GM19467 (cell line): ENCODE measurements at regions not wholly inside any gene's neighbourhood (a gene's known extent, or its start where the extent isn't known, plus 50 kb on each side); places are given as distances from the start of the nearest gene placed in this dataset.

Source experiments
- ATAC-seq: cut with Tn5 transposase; IDR thresholded peaks from one replicate; pipeline ENCODE4 v1.9.1; 2021; ENCODE audit warnings: mild to moderate bottlenecking, moderate library complexity; ENCODE audit not compliant: unreplicated experiment

DNA sequence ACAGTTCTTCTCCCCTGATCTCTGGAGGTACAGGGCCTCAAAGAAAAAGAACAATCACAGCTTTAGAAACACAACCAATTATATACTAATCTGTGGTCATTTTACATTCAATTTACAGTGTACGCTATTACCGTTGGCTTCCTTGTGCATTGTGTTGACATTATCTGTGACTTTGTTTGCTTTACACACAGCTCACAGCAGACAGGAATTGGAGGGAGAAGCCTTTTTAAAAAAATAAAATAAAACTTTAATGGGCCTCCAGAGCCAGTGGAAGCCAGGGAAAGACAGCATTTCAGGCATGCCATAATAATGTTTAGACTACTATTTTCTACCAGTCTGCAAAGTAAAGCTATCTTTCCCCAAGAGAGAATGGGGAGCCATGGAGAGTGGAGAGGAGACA lies 179.0 kb upstream of the ADO start:
- ATAC-seq = no peak

DNA sequence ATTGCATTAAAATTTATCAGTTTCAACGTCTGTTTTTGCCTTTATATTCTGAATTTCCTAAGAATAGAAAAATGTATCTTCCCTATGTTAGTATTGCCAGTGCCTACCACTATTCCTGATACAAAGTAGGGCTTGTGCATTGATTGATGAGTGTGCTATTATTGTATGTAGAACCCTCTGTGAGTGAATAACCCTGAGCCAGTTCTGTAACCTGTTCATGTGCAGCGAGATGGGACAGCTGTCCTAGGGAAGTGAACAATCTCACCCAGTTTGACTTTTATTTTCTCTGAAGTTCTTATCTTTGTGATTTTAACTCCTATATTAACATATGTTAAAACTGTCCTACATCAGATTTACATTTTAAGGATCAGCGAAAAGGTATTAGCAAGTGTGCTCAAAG lies 178.4 kb upstream of the ADO start:
- ATAC-seq = no peak

DNA sequence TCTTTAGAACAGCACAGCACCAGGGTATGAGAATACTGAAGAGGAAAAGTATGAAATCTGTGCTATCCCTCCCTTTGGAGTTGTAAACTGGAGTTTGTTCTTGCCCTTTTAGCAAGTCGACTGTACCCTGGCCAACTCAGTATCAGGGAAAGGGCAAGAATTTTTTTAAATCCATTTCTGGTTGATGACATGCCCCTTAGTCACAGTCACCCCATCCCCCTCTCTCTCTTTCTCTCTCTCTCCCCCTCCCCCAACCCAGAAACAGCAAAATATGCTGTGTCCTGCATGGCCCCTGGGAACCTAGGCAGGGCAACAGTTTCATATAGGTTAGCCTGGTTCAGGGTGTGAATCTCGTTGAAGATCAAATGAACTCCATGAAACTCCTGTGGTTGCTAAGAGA lies 177.7 kb upstream of the ADO start:
- no peak for ATAC-seq

DNA sequence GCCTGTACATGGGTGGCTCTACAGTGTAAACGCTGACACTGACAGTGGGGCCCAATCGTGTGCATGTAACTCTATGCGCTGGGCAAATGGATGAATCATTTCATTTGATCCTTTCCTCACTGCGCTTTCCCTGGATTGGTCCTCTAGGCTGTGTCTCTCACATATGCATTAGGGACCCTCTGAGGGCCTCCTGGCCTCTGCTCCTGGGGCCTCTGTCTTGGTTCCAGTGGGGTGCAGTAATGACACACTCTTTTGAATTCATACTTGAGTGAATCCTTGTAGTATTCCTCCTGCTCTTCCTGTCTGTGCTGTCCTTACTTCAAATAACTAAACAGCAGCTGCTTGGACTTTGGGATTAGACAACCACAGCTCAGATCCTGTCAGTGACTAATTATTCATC lies 176.5 kb upstream of the ADO start:
- no peak for ATAC-seq

DNA sequence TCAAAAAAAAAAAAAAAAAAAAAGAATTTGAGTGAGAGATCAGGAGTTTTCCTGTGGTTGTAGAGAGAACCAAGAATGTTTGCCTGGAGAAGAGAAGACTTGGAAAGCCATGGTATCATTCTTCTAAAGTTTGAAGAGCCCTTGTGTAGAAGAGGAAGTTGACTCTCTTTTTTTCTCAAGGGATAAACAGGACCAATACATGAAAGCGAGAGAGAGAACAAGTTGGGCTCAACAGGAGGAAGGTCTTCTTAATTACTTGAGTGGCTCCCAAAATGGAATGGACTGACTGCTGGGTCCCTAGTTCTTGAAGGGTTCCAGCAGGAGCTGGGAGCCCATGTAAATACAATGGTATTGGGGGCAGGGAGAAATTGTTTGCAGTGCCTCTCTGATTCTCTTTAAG lies 173.3 kb upstream of the ADO start:
- no peak for ATAC-seq

DNA sequence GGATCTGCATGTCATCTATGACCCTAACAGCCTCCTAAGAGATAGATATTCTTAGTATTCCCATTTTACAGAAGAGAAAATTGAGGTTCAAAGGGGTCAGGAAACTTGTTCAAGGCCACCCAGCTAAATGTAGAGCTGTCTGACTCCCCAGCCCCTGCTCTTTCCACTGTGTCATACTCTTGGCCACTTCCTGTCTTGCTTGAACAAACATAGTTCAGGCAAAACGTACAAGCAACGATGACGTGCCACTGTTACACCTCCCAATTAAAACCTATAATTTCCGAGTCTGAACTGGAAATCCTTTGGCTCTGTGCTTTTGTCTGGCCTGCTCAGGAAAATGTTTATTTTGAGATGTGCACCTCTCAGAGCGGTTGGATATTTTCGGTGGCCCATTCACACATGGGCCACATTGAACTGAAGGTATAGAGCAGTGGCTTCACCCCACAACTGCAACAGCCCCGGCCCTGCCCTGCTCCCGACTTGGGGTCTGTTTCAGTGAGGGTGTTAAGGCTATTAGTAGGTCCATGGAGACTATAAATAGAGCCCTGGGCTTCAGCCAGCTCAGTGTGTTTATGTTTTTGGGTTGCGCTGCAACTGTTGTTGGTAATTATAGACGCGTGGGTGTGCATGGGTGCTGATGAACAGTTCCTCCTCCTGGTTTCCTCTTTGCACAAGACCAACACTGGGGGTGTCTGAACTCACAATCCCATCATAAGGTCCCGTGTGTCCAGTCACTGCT lies 172.3 kb upstream of the ADO start:
- peak; percentile 74 for ATAC-seq

DNA sequence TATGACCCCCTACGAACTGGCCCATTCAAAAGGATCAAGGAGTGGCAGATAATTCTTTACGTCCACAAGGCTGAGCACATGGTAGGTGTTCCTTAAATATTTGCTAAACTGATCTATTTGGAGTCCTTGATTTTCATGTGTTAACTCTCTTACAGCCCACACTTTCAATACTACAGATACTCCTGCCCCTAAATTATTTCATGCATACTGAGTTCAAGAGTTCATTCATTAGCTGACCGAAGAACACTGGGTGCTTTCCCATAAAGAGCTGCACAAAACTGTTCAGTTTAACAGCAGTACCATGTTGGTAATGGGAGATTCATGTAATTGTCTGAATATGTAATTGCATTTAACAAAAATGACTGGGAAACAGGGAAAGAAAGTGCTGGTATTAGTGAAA lies 170.5 kb upstream of the ADO start:
- ATAC-seq = no peak

DNA sequence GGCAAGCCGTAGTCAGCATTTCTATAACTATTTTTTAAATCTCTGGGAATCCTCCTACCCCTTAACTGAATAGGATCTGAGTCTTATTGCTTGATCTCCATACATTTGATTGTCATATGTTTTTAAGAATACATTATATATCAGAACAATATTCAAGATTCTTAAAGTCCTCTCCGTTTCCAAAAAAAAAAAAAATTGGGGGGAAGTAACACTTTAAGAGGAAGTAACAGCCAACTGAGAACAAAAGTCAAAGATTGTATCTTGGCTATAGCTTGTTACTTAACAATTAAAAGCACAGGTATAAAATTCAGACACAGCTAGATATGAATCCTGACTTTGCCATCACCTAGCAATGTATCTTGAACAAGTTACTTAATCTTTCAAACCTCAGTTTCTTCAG lies 169.9 kb upstream of the ADO start:
- no peak for ATAC-seq

DNA sequence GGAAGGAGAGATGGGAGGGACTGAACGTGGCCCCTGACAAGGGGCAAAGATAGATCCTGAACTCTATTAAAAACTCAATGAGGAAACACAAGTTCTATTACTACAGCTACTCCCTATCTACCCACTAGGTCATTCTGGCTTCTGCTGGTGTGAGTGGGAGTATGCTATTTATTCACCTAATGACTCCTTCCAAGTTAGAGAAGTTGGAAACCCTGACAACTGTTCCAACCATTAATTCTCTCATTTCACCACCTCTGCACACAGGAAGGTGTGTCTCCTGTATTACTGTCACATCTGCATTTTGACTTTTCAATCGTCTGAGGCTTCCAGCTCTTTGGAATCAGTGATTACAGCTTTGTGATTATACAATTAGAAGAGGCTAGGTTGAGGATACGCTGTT lies 169.4 kb upstream of the ADO start:
- ATAC-seq = no peak

DNA sequence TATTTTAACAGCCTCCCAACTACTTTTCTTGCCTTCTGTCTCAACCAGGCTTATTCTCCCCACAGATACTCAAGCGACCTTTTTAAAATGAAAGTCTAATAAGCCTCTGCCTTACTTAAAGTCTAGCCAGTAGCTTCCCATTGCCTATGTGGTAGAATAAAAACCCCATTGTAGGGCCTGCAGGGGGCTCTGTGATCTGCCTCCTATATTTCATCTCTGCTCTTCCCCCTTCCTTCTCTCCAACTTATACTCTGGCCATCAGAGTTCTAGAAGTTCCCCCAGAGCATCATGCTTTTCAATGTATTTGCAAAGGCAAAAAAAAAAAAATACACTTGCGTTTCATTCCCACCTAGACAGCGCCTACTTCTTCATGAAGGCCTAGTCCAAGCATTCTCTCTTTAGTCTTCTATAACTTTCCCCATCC lies 167.7 kb upstream of the ADO start:
- no peak for ATAC-seq

DNA sequence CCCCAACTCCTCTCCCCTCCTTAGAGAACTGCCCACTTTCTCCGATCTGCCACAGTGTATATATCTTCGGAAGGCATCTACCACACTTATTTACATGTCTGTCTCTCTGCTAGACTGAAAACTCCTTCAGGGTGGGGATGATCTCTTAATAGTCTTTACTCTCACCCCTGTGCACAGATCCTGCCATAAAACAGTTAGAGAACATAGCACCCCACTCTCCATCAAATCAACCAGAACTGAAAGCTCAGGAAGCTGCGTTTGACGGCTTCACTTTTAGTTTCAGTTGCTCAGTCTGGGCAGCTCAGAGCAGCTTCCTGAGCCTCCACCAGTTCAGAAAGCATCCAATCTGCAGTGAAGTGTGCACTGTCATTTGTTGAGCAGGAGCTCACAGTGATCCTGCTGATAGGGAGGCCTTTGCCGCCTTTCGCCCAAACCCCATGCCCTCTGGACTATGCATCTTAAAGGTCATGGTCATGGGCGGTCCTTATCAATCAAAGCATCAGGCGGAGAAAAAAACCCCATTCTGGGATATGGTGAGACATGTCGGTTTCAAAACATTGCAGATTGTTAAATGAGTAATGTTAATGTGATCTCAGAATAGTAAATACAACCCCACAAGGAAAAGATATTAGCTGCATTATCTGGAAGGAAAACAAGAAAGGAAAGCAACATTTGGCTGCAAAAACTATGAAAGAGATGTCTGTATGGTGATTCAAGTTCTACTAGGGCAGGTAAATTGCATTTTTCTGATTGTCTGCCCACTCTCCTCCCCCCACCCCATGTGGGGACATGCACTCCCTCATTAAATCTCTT lies 167.1 kb upstream of the ADO start:
- peak; percentile 60 for ATAC-seq

DNA sequence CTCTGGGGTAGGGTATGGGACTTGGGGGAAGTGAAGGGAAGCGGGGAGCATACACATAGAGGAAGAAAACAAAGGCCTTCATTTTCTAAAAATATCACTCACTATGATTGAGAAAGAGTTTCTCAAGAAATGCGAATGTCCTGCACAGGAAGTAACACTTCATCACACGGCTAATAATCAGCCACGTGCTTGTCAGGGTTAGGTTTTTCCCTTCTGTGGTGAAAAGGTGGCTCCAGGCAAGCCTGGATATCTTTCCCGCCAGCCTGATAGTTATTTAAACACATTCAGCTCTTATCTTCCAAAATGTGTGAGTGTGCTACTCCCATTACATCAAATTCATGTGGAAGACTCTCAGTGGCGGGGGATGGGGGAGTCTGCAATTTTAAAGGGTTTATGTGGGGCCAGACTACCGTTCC lies 166.4 kb upstream of the ADO start:
- ATAC-seq = peak; percentile 34

DNA sequence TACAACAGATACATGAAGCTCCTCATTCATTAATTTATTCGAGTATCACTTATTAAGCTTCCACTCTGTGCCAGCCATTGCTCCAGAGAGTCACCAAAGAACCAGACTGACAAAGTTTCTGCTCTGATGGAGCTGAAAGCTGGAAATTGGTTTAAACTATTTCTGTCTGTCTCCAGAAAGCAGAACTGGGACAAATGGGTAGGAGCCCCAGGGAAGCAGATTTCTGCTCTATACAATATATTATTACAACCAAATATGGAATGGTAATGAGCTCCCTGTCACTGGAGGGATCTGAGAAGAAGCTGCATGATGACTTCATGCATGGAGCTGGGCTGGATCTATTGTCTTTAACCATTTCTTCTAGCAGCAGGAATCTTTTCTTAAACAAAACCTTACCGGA lies 165.4 kb upstream of the ADO start:
- no peak for ATAC-seq

DNA sequence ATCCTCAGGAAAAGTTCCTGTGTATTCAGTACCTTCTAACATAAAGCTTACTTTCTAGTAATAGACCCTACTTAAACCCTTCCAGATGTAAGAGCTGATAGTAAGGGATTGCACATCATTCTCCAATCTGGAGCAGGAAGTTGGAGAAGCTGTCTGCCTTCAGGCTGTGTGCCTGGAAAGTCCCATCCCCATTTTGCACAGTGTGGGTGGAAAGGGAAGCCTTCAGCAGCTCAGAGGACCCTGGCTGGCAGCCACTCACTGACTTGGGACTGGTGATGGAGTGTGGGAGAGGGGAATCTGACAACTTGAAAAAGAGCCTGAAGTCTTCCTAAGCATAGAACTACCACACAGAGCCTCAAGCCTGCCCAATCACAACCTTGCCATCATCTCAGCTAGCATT lies 164.1 kb upstream of the ADO start:
- ATAC-seq = no peak

DNA sequence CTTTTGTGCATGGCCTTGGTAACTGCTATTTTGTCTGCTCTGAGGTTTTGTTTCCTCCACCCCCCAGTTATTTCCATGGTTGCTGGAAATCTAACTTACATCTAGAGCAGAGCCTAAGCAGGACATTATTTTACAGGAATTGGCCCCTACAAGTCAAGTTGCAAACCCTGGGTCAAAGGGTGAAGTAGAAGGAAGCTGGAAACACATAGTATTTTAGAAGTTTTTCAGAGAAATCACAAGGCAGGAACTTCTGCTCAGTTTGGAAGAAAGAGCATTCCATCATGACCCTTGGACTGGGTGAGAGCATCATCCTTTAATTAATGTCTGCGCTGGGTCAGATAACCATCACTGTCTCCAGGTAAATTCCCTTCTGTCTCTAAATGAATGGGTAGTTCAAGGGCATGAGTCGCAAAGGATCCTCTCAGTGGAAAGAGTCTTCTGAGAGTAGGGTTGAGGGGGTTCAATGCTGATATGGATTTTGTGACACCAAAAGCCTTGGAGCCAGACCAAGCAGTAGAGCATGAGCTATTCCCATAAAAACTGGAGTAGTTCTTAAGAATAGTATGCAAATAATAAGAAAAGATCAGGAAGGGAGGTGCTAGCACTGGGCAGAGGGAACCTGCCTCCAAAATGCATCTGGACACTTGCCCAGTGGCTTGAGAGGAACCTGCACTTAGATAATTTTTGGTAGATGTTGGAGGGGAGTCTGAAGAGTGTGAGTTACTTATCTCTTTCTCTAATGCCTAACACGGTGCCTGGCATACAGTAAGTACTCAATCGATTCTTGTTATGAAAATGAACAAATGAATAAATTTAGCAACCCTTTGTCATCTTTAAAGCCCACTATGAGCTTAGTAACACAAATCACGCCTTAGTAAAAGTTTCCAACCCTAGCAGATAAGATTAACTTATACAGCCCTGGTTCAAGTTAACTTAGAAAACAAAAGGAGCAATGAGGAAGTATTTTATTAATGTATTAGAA lies 160.6 kb upstream of the ADO start:
- ATAC-seq = no peak

DNA sequence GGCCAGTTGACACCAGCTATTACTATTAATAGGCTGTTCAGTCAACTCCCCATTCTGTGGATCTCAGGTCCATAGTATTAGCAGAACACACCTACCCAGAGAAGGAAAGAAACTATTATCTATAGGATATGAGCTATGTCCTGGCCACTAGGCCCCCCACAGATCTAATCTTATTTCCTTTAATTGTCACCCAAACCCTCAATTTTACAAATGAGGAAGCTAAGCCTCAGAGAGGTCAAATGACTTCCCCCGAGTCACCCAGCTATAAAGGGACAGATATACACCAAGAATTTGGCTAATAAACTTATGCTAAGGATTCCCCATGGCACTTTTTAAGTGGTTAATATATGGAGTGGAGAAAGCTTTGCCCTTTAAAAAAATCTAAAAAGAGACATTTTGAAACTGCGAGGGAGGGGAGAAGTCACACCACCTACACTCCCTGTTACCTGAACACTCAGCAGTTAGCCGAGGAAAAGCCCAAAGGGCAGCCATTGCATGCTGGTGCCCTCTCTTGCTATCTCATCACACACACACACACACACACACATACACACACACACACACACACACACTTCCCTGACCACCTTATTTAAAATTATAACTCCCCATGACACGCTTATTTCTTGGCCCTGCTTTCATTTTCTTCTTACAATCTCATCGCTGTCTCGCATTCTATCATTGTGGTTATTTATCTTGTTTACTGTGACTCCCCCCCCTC lies 157.0 kb upstream of the ADO start:
- ATAC-seq = no peak

DNA sequence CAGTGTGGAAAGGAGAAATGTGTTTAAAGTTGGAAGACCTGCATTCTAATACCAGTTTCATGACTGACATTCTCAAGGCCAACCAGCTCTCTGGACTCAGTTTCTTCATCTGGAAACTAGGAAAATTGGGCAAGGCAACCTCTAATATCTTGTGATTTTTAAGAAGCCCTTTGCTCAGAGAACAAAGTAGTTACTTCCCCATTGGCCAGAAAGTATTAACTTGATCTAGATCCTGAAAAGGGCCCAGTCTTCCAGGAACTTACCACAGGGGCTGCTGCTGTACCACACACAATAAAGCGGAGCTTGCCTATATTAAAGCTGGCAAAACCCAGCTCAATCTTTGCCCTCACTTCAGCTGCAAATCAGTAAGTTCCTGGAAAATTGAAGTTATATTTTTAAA lies 155.6 kb upstream of the ADO start:
- no peak for ATAC-seq

DNA sequence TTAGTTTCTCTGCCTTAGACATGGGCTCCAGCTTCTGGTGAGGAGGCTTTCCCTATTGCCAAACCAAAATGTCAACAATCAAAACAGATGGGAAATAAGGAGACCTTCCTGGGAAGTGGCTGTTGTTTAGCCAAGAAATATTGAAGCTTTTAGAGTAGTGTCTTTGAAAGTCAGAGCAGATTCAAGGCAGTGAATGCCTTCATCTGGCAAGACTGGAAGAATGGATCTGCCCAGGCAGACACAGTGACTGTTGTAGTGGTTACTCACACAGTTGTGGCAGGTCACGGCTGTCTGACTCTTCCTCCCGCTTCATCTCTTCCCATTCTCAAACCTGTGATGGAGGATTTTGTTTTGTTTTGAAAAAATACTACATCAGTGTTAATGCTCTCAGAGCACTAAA lies 154.1 kb upstream of the ADO start:
- no peak for ATAC-seq

DNA sequence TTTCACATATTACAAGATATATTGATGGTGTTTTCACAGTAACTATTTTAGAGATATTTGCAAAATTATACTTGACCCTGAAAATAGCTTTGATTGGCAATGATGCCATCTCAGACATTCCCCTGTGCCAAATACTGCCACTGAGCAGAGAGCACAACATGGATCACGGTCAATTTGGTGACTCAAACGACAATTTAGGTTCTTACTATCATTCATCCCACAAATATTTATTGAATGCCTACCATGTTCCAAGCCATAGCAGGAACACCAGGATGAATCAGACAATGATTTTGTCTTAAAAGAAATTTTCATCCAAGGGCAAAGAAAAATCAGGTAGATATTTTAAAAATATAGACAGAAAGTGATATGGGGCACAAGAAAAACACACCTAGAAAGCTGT lies 153.2 kb upstream of the ADO start:
- no peak for ATAC-seq

DNA sequence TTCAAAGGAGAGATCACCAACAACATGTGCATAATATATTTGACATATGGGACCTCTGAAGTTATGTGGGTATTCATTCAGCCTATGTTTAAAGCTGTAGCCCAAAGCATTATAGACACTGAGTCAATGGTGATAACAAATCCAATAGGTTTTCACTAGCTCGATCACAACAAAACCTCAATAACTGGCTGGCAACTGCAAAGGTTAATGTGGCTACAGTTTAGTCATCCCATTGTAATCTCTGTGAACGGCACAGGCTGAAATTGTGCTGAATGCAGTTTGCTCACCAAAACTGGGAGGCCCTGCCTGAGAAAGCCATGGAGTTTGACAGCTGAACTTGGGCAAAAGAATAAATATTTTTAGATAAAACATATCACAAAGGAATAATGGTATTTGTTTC lies 152.4 kb upstream of the ADO start:
- no peak for ATAC-seq

DNA sequence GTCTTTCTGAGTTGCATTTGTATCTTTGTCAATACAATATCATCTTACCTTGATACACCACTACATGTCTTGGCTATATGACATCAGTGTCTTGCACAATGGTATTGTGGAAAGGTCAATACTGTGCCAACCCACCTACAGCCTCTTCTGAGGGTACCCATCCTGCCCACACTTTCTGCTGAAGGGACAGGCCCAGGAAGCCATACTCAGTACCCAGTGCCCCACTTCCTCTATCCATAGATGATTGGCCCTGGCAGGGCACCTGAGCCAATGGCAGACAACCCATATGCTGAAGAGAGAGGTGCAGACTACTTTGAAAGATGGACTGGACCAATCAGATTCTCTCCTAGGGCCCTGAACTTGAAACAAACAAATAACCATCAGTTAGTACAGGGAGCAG lies 152.0 kb upstream of the ADO start:
- ATAC-seq = no peak
